Lung (tissue), 11 donors: ENCODE measurements at regions not wholly inside any gene's neighbourhood (a gene's known extent, or its start where the extent isn't known, plus 50 kb on each side); places are given as distances from the start of the nearest gene placed in this dataset.

Experiments used
- ATAC-seq: fragments of 200-7000 bp; cut with Tn5 transposase; one replicate; pipeline ENCODE4 v1.9.1; 2020; ENCODE audit warnings: moderate number of reproducible peaks; ENCODE audit not compliant: insufficient read depth, low FRiP score
- DNase-seq, 3 donors: peaks; one replicate each; pipeline ENCODE4 v3.0.0-alpha.2; 2013 to 2017
- H3K27ac ChIP-seq, 2 donors: one replicate each; pipeline ENCODE4 v1.5.1; 2013; ENCODE audit warnings: mild to moderate bottlenecking in 2 of 2, moderate library complexity in 2 of 2, control low read depth in 1 of 2, inconsistent platforms in 1 of 2, low read depth in 1 of 2, low read length in 1 of 2
- H3K27me3 ChIP-seq, 3 donors: one replicate each; pipeline ENCODE4 v1.5.1; 2013; ENCODE audit warnings: low read length in 2 of 3; ENCODE audit not compliant: control insufficient read depth in 3 of 3, insufficient read depth in 3 of 3
- H3K36me3 ChIP-seq, 4 donors: one replicate each; pipeline ENCODE4 v1.5.1; 2013; ENCODE audit warnings: low read length in 4 of 4, mild to moderate bottlenecking in 1 of 4, moderate library complexity in 1 of 4; ENCODE audit not compliant: control insufficient read depth in 4 of 4, insufficient read depth in 4 of 4
- H3K4me1 ChIP-seq, 5 donors: one replicate each; pipeline ENCODE4 v1.5.1; 2013; ENCODE audit warnings: low read length in 5 of 5, mild to moderate bottlenecking in 2 of 5, moderate library complexity in 1 of 5; ENCODE audit not compliant: control insufficient read depth in 5 of 5, insufficient read depth in 5 of 5
- H3K4me3 ChIP-seq: one replicate; pipeline ENCODE4 v1.5.1; 2013; ENCODE audit warnings: mild to moderate bottlenecking, control low read depth, moderate library complexity
- H3K9ac ChIP-seq, 2 donors: one replicate each; pipeline ENCODE4 v1.5.1; 2013; ENCODE audit warnings: low read length in 2 of 2, control low read depth in 1 of 2; ENCODE audit not compliant: insufficient read depth in 1 of 2
- H3K9me3 ChIP-seq, 4 donors: one replicate each; pipeline ENCODE4 v1.5.1; 2013; ENCODE audit warnings: low read length in 3 of 4, mild to moderate bottlenecking in 1 of 4, moderate library complexity in 1 of 4; ENCODE audit not compliant: control insufficient read depth in 4 of 4, insufficient read depth in 3 of 4
- CTCF ChIP-seq: IDR thresholded peaks from 2 replicates; pipeline ENCODE4 v1.5.1; 2012; ENCODE audit warnings: mild to moderate bottlenecking; ENCODE audit errors: control extremely low read depth, extremely low read depth
- donor health status: control.
- donor health status: control.
- donor health status: Bipolar disorder and iron deficiency.
- donor health status: healthy.
- donor health status: DM: yes; HTN: yes; CAD: no.

- Histone ChIP-seq H3K27ac (no peak overlapping the region), H3K27me3 (no peaks in the 10 kb centered on the region), H3K9ac (no peak overlapping the region), H3K4me1 (no peaks in the 10 kb centered on the region), H3K9me3 (no peaks in the 10 kb centered on the region), H3K4me3 (no peak overlapping the region), H3K36me3 (no peaks in the 10 kb centered on the region)
- no peak for TF ChIP-seq CTCF
- ATAC-seq (no peak), DNase-seq (no peak)
Observed at GRCh38 chr16:27005386-27005785, 61.3 kb upstream of the C16orf82 start.
